Sciatic nerve (tissue), 2 donors: ENCODE measurements at regions not wholly inside any gene's neighbourhood (a gene's known extent, or its start where the extent isn't known, plus 50 kb on each side); places are given as distances from the start of the nearest gene placed in this dataset.

ENCODE experiments used
- ATAC-seq: fragments of 200-7000 bp; cut with Tn5 transposase; one replicate; pipeline ENCODE4 v1.9.1; 2020; ENCODE audit warnings: mild to moderate bottlenecking, moderate library complexity
- DNase-seq: peaks from one replicate; pipeline ENCODE4 v3.0.0-alpha.2; 2020; ENCODE audit warnings: low spot score
- intact Hi-C: fragments of 100-400 bp; cut with DNase I; formaldehyde crosslinking; loops from one replicate; pipeline ENCODE4 v1.14.2; 2022
- donor health status: DM: no; HTN: no; CAD: no.
- donor health status: DM: no; HTN: no; CAD: no.

GRCh38 chr19:28288572-28289264 lies 924.2 kb downstream of the UQCRFS1 start:
- intact Hi-C loops, result no loop called here
- no peak for DNase-seq
- no peak for ATAC-seq

GRCh38 chr19:28285917-28286316 lies 927.0 kb downstream of the UQCRFS1 start:
- intact Hi-C loops, result no loop called here
- no peak for DNase-seq
- ATAC-seq, result no peak

- intact Hi-C loops, result no loop called here
- DNase-seq (no peak), ATAC-seq (no peak)
Measured at GRCh38 chr19:28285078-28285477, 927.9 kb downstream of the UQCRFS1 start.

GRCh38 chr19:28284389-28284788 lies 928.6 kb downstream of the UQCRFS1 start:
- DNase-seq, result no peak
- intact Hi-C loops, result no loop called here
- no peak for ATAC-seq

GRCh38 chr19:28283592-28283991 lies 929.4 kb downstream of the UQCRFS1 start:
- DNase-seq (no peak), ATAC-seq (no peak)
- intact Hi-C loops, result no loop called here

- intact Hi-C loops, result no loop called here
- ATAC-seq, result no peak
- DNase-seq, result no peak
Measured at GRCh38 chr19:28281676-28282075, 931.3 kb downstream of the UQCRFS1 start.

GRCh38 chr19:28264556-28264955 lies 948.4 kb downstream of the UQCRFS1 start:
- DNase-seq, result no peak
- intact Hi-C loops, result no loop called here
- ATAC-seq, result no peak

GRCh38 chr19:28258829-28259228 lies 954.1 kb downstream of the UQCRFS1 start:
- intact Hi-C loops, result no loop called here
- DNase-seq, result no peak
- no peak for ATAC-seq

GRCh38 chr19:28257396-28257795 lies 955.6 kb downstream of the UQCRFS1 start:
- ATAC-seq, result no peak
- intact Hi-C loops, result no loop called here
- no peak for DNase-seq

GRCh38 chr19:28247243-28247642 lies 965.7 kb downstream of the UQCRFS1 start:
- ATAC-seq (no peak), DNase-seq (no peak)
- intact Hi-C loops, result no loop called here

- DNase-seq, result no peak
- intact Hi-C loops, result no loop called here
- ATAC-seq, result no peak
Measured at GRCh38 chr19:28245937-28246336, 967.0 kb downstream of the UQCRFS1 start.

GRCh38 chr19:28244966-28245365 lies 968.0 kb downstream of the UQCRFS1 start:
- intact Hi-C loops, result loop anchor here (5.0 kb wide), 1 partner anchor 77 kb away; no protein-coding TSS in a partner anchor
- ATAC-seq (no peak), DNase-seq (no peak)

- ATAC-seq (no peak), DNase-seq (no peak)
- intact Hi-C loops, result loop anchor here (5.0 kb wide), 1 partner anchor 80 kb away; no protein-coding TSS in a partner anchor
Measured at GRCh38 chr19:28242317-28242927, 970.5 kb downstream of the UQCRFS1 start.

GRCh38 chr19:28239270-28239669 lies 973.7 kb downstream of the UQCRFS1 start:
- no peak for DNase-seq
- intact Hi-C loops, result no loop called here
- ATAC-seq, result no peak

- no peak for DNase-seq
- no peak for ATAC-seq
- intact Hi-C loops, result no loop called here
Measured at GRCh38 chr19:28238270-28238820, 974.6 kb downstream of the UQCRFS1 start.

- DNase-seq (no peak), ATAC-seq (no peak)
- intact Hi-C loops, result no loop called here
Measured at GRCh38 chr19:28235606-28236125, 977.3 kb downstream of the UQCRFS1 start.

- intact Hi-C loops, result no loop called here
- no peak for DNase-seq
- ATAC-seq, result no peak
Measured at GRCh38 chr19:28234637-28235036, 978.3 kb downstream of the UQCRFS1 start.

- no peak for ATAC-seq
- intact Hi-C loops, result no loop called here
- no peak for DNase-seq
Measured at GRCh38 chr19:28228854-28229253, 984.1 kb downstream of the UQCRFS1 start.

- no peak for DNase-seq
- intact Hi-C loops, result no loop called here
- ATAC-seq, result no peak
Measured at GRCh38 chr19:28224441-28224840, 988.5 kb downstream of the UQCRFS1 start.

GRCh38 chr19:28221736-28222135 lies 991.2 kb downstream of the UQCRFS1 start:
- ATAC-seq (no peak), DNase-seq (no peak)
- intact Hi-C loops, result no loop called here
